Lung (tissue), 11 donors: ENCODE measurements at regions not wholly inside any gene's neighbourhood (a gene's known extent, or its start where the extent isn't known, plus 50 kb on each side); places are given as distances from the start of the nearest gene placed in this dataset.
"Not testable (repeated sequence)": the region's sequence is repeated elsewhere in the genome, so short reads cannot be mapped to it uniquely, and the experiment has no call there.

Source experiments
- ATAC-seq: fragments of 200-7000 bp; cut with Tn5 transposase; one replicate; pipeline ENCODE4 v1.9.1; 2020; ENCODE audit warnings: moderate number of reproducible peaks; ENCODE audit not compliant: insufficient read depth, low FRiP score
- DNase-seq, 3 donors: peaks; one replicate each; pipeline ENCODE4 v3.0.0-alpha.2; 2013 to 2017
- H3K27ac ChIP-seq, 2 donors: one replicate each; pipeline ENCODE4 v1.5.1; 2013; ENCODE audit warnings: mild to moderate bottlenecking in 2 of 2, moderate library complexity in 2 of 2, control low read depth in 1 of 2, inconsistent platforms in 1 of 2, low read depth in 1 of 2, low read length in 1 of 2
- H3K27me3 ChIP-seq, 3 donors: one replicate each; pipeline ENCODE4 v1.5.1; 2013; ENCODE audit warnings: low read length in 2 of 3; ENCODE audit not compliant: control insufficient read depth in 3 of 3, insufficient read depth in 3 of 3
- H3K36me3 ChIP-seq, 4 donors: one replicate each; pipeline ENCODE4 v1.5.1; 2013; ENCODE audit warnings: low read length in 4 of 4, mild to moderate bottlenecking in 1 of 4, moderate library complexity in 1 of 4; ENCODE audit not compliant: control insufficient read depth in 4 of 4, insufficient read depth in 4 of 4
- H3K4me1 ChIP-seq, 5 donors: one replicate each; pipeline ENCODE4 v1.5.1; 2013; ENCODE audit warnings: low read length in 5 of 5, mild to moderate bottlenecking in 2 of 5, moderate library complexity in 1 of 5; ENCODE audit not compliant: control insufficient read depth in 5 of 5, insufficient read depth in 5 of 5
- H3K4me3 ChIP-seq: one replicate; pipeline ENCODE4 v1.5.1; 2013; ENCODE audit warnings: mild to moderate bottlenecking, control low read depth, moderate library complexity
- H3K9ac ChIP-seq, 2 donors: one replicate each; pipeline ENCODE4 v1.5.1; 2013; ENCODE audit warnings: low read length in 2 of 2, control low read depth in 1 of 2; ENCODE audit not compliant: insufficient read depth in 1 of 2
- H3K9me3 ChIP-seq, 4 donors: one replicate each; pipeline ENCODE4 v1.5.1; 2013; ENCODE audit warnings: low read length in 3 of 4, mild to moderate bottlenecking in 1 of 4, moderate library complexity in 1 of 4; ENCODE audit not compliant: control insufficient read depth in 4 of 4, insufficient read depth in 3 of 4
- CTCF ChIP-seq: IDR thresholded peaks from 2 replicates; pipeline ENCODE4 v1.5.1; 2012; ENCODE audit warnings: mild to moderate bottlenecking; ENCODE audit errors: control extremely low read depth, extremely low read depth
- WGBS, 2 donors: extraction: QIAGEN DNeasy Blood & Tissue Kit; methylation state at CpG; one replicate each; pipeline ENCODE4 v1.1.7; 2013; 5-methylcytosine and 5-hydroxymethylcytosine counted together
- donor health status: control.
- donor health status: control.
- donor health status: Bipolar disorder and iron deficiency.
- donor health status: healthy.
- donor health status: DM: yes; HTN: yes; CAD: no.

- Histone ChIP-seq H3K27ac (no peak overlapping the region), H3K9me3 (no peaks in the 10 kb centered on the region), H3K4me1 (no peaks in the 10 kb centered on the region), H3K9ac (no peak overlapping the region), H3K36me3 (no peaks in the 10 kb centered on the region), H3K27me3 (no peaks in the 10 kb centered on the region), H3K4me3 (no peak overlapping the region)
- no peak for TF ChIP-seq CTCF
- no peak for ATAC-seq
- WGBS, 2 donors, result 83 to 88% methylated on average over 4 of the region's 4 CpGs
- DNase-seq, result no peak
Measured at GRCh38 chr4:133537780-133538281, 388.7 kb downstream of the PCDH10 start.

DNA sequence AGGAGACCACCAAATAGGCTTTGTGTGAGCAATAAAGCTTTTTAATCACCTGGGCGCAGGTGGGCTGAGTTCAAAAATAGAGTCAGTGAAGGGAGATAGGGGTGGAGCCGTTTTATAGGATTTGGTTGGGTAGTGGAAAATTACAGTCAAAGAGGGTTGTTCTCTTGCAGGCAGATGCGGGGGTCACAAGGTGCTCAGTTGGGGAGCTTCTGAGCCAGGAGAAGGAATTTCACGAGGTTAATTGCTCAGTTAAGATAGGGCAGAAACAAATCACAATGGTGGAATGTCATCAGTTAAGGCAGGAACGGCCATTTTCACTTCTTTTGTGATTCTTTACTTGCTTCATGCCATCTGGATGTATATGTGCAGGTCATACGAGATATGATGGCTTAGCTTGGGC lies 385.1 kb downstream of the PCDH10 start:
- not testable (repeated sequence) for H3K27me3 ChIP-seq, H3K27ac ChIP-seq, DNase-seq, H3K36me3 ChIP-seq, H3K4me3 ChIP-seq, H3K9me3 ChIP-seq, H3K4me1 ChIP-seq, ATAC-seq, H3K9ac ChIP-seq
- WGBS, 2 donors, result 75 to 81% methylated on average over 6 of the region's 6 CpGs

- no peak overlapping the region for H3K9ac ChIP-seq
- no peak for TF ChIP-seq CTCF
- 32 to 37% methylated on average over 1 of the region's 1 CpG for WGBS, 2 donors
- no peaks in the 10 kb centered on the region for H3K36me3 ChIP-seq
- H3K9me3 ChIP-seq, result no peaks in the 10 kb centered on the region
- H3K27ac ChIP-seq, result no peak overlapping the region
- no peaks in the 10 kb centered on the region for H3K4me1 ChIP-seq
- DNase-seq, result no peak
- no peak for ATAC-seq
- H3K27me3 ChIP-seq, result no peaks in the 10 kb centered on the region
- H3K4me3 ChIP-seq, result no peak overlapping the region
Measured at GRCh38 chr4:133524369-133524768, 375.3 kb downstream of the PCDH10 start.

GRCh38 chr4:133513901-133514300 lies 364.8 kb downstream of the PCDH10 start:
- DNase-seq (no peak), ATAC-seq (no peak)
- H3K9me3 ChIP-seq, result no peaks in the 10 kb centered on the region
- no peak overlapping the region for H3K9ac ChIP-seq
- no peaks in the 10 kb centered on the region for H3K27me3 ChIP-seq
- no peak overlapping the region for H3K27ac ChIP-seq
- H3K4me3 ChIP-seq, result no peak overlapping the region
- no peak for TF ChIP-seq CTCF
- H3K36me3 ChIP-seq, result no peaks in the 10 kb centered on the region
- H3K4me1 ChIP-seq, result no peaks in the 10 kb centered on the region
